ENCODE measurements at regions not wholly inside any gene's neighbourhood (a gene's known extent, or its start where the extent isn't known, plus 50 kb on each side); places are given as distances from the start of the nearest gene placed in this dataset.
"Not testable (repeated sequence)": the region's sequence is repeated elsewhere in the genome, so short reads cannot be mapped to it uniquely, and the experiment has no call there.

DNA sequence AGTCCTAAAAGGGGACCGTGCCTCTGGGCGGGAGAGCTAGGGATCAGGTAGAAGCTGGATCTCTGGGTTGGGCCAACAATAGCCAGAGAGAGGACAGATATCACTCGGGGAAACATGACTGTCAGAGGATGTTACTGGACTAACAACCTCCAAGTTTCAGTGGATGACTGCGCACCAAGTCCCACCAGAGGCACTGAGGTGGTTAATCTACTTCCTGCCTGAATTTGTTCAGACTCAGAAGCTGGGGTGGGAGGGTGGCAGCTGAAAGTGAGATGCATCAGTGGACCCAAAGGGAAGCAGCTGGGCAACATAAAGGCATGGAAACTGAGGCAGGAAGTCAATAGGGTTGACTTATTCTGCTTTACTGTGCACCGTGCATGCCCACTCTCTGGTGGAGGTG, 130.1 kb upstream of the SLC44A1 start:
- H3K27me3 ChIP-seq (ENCODE audit: control insufficient read depth in 1 of 2, insufficient read depth in 2 of 2, low read length in 2 of 2), result no peaks in the 10 kb centered on the region
- H3K9ac ChIP-seq (ENCODE audit: low read length in 2 of 2), result no peak overlapping the region
- H3K9me3 ChIP-seq (ENCODE audit: control insufficient read depth in 2 of 2, low read length in 2 of 2), result no peaks in the 10 kb centered on the region
- no peak overlapping the region for H3K4me3 ChIP-seq (ENCODE audit: low read length in 2 of 2)
- H3K27ac ChIP-seq (ENCODE audit: low read length), result no peak overlapping the region
- peaks cover 18% of the 10 kb centered on the region for H3K4me1 ChIP-seq (ENCODE audit: control insufficient read depth, insufficient read depth, low read length)
- no peaks in the 10 kb centered on the region for H3K36me3 ChIP-seq (ENCODE audit: control insufficient read depth in 2 of 2, insufficient read depth in 2 of 2, low read length in 2 of 2)

- no peaks in the 10 kb centered on the region for H3K9me3 ChIP-seq (ENCODE audit: control insufficient read depth in 2 of 2, low read length in 2 of 2)
- no peaks in the 10 kb centered on the region for H3K27me3 ChIP-seq (ENCODE audit: control insufficient read depth in 1 of 2, insufficient read depth in 2 of 2, low read length in 2 of 2)
- H3K9ac ChIP-seq (ENCODE audit: low read length in 2 of 2), result no peak overlapping the region
- no peak overlapping the region for H3K27ac ChIP-seq (ENCODE audit: low read length)
- no peak overlapping the region for H3K4me3 ChIP-seq (ENCODE audit: low read length in 2 of 2)
- no peaks in the 10 kb centered on the region for H3K36me3 ChIP-seq (ENCODE audit: control insufficient read depth in 2 of 2, insufficient read depth in 2 of 2, low read length in 2 of 2)
- peaks cover 18% of the 10 kb centered on the region for H3K4me1 ChIP-seq (ENCODE audit: control insufficient read depth, insufficient read depth, low read length)
Measured at GRCh38 chr9:105114964-105115728, 129.3 kb upstream of the SLC44A1 start.

DNA sequence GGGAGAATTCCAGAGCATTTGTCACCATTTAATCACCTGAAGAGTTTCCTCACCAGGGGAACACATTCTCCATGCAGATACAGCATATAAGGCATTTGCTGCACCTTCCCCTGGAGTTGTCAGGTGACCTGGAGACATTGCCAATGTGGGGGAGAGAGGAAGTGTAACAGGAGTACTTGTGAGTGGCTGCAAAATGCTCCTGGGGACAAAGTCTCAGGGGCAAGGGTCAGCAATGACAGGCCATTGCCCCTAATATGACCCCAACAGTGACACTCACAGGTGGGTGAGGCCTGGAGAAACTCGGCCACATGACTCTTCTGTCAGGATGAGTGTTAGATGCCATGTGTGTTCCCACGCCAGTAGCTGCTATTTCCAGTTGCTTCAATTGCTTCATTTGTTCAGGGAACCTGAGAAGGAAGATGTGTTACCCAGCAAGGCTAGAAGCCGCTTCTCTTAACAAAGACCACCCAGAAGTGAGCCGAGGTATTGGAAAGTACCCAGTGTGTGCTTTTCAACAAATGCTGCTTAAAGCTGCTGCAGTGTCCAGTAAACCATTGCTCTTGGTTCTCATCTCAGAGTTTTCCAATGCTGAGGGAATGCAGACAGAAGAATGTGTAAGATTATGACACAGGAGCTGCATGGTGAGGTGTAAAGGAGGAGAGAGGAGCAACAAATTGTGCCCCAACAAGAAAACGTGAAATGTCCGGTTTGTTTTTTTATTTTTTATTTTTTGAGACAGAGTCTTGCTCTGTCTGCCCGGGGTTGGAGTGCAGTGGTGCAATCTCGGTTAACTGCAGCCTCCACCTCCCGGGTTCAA, 128.2 kb upstream of the SLC44A1 start:
- peaks cover 18% of the 10 kb centered on the region for H3K4me1 ChIP-seq (ENCODE audit: control insufficient read depth, insufficient read depth, low read length)
- no peak overlapping the region for H3K4me3 ChIP-seq (ENCODE audit: low read length in 2 of 2)
- no peaks in the 10 kb centered on the region for H3K27me3 ChIP-seq (ENCODE audit: control insufficient read depth in 1 of 2, insufficient read depth in 2 of 2, low read length in 2 of 2)
- H3K36me3 ChIP-seq (ENCODE audit: control insufficient read depth in 2 of 2, insufficient read depth in 2 of 2, low read length in 2 of 2), result no peaks in the 10 kb centered on the region
- H3K9ac ChIP-seq (ENCODE audit: low read length in 2 of 2), result no peak overlapping the region
- no peak overlapping the region for H3K27ac ChIP-seq (ENCODE audit: low read length)
- no peaks in the 10 kb centered on the region for H3K9me3 ChIP-seq (ENCODE audit: control insufficient read depth in 2 of 2, low read length in 2 of 2)

DNA sequence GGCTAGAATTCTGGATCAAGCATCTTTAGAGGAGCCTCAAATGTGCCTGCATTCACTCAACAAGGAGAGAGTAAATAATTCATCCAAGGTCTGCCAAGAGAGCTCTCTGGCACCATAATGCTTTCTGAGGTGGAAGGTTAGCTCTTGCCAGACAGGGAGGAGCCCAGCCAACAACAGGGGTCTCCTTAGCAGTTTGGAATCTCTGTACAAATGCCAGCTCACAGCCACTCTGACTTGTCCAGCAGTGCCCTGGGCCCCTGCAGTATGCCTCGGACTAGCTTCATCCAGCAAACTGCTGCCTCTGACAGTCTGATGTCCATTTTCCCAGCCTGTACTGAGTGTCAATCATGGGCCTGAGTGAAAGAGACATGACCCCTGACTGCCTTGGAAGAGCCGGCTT, 127.2 kb upstream of the SLC44A1 start:
- H3K4me1 ChIP-seq (ENCODE audit: control insufficient read depth, insufficient read depth, low read length), result peaks cover 18% of the 10 kb centered on the region
- no peak overlapping the region for H3K27ac ChIP-seq (ENCODE audit: low read length)
- no peaks in the 10 kb centered on the region for H3K36me3 ChIP-seq (ENCODE audit: control insufficient read depth in 2 of 2, insufficient read depth in 2 of 2, low read length in 2 of 2)
- no peak overlapping the region for H3K4me3 ChIP-seq (ENCODE audit: low read length in 2 of 2)
- no peak overlapping the region for H3K9ac ChIP-seq (ENCODE audit: low read length in 2 of 2)
- no peaks in the 10 kb centered on the region for H3K9me3 ChIP-seq (ENCODE audit: control insufficient read depth in 2 of 2, low read length in 2 of 2)
- no peaks in the 10 kb centered on the region for H3K27me3 ChIP-seq (ENCODE audit: control insufficient read depth in 1 of 2, insufficient read depth in 2 of 2, low read length in 2 of 2)

GRCh38 chr9:105118636-105119035, 125.8 kb upstream of the SLC44A1 start:
- H3K36me3 ChIP-seq (ENCODE audit: control insufficient read depth in 2 of 2, insufficient read depth in 2 of 2, low read length in 2 of 2), result no peaks in the 10 kb centered on the region
- H3K4me3 ChIP-seq (ENCODE audit: low read length in 2 of 2), result no peak overlapping the region
- H3K9me3 ChIP-seq (ENCODE audit: control insufficient read depth in 2 of 2, low read length in 2 of 2), result no peaks in the 10 kb centered on the region
- peaks cover 18% of the 10 kb centered on the region for H3K4me1 ChIP-seq (ENCODE audit: control insufficient read depth, insufficient read depth, low read length)
- H3K27me3 ChIP-seq (ENCODE audit: control insufficient read depth in 1 of 2, insufficient read depth in 2 of 2, low read length in 2 of 2), result no peaks in the 10 kb centered on the region
- H3K27ac ChIP-seq (ENCODE audit: low read length), result no peak overlapping the region
- no peak overlapping the region for H3K9ac ChIP-seq (ENCODE audit: low read length in 2 of 2)

DNA sequence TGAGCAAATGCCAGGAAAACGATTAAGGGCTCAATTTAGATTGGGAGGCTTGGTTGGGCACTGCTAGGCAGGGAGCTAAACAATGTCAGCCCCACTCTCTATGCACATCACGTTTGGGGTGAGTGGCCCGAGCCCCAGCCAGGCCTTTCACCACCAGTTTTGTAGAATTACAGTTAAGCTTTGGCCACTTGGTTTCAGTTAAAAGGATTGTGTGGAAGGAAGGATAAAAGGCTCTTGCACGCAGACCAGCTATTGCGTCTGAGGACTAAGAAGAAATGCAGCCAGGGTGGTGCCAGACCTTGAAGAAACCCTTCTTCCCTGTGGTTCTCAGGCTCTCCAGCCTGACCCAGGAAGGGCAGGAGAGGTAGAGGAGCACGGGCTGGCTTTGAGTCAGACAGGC, 125.3 kb upstream of the SLC44A1 start:
- no peak overlapping the region for H3K9ac ChIP-seq (ENCODE audit: low read length in 2 of 2)
- H3K36me3 ChIP-seq (ENCODE audit: control insufficient read depth in 2 of 2, insufficient read depth in 2 of 2, low read length in 2 of 2), result no peaks in the 10 kb centered on the region
- H3K27me3 ChIP-seq (ENCODE audit: control insufficient read depth in 1 of 2, insufficient read depth in 2 of 2, low read length in 2 of 2), result no peaks in the 10 kb centered on the region
- H3K4me1 ChIP-seq (ENCODE audit: control insufficient read depth, insufficient read depth, low read length), result peaks cover 18% of the 10 kb centered on the region
- H3K27ac ChIP-seq (ENCODE audit: low read length), result no peak overlapping the region
- no peak overlapping the region for H3K4me3 ChIP-seq (ENCODE audit: low read length in 2 of 2)
- H3K9me3 ChIP-seq (ENCODE audit: control insufficient read depth in 2 of 2, low read length in 2 of 2), result no peaks in the 10 kb centered on the region

GRCh38 chr9:105121861-105122430, 122.5 kb upstream of the SLC44A1 start:
- Histone ChIP-seq H3K4me3 (ENCODE audit: low read length in 2 of 2) (no peak overlapping the region), H3K9me3 (ENCODE audit: control insufficient read depth in 2 of 2, low read length in 2 of 2) (no peaks in the 10 kb centered on the region), H3K9ac (ENCODE audit: low read length in 2 of 2) (no peak overlapping the region), H3K27ac (ENCODE audit: low read length) (no peak overlapping the region), H3K36me3 (ENCODE audit: control insufficient read depth in 2 of 2, insufficient read depth in 2 of 2, low read length in 2 of 2) (no peaks in the 10 kb centered on the region), H3K4me1 (ENCODE audit: control insufficient read depth, insufficient read depth, low read length) (peaks cover 15% of the 10 kb centered on the region), H3K27me3 (ENCODE audit: control insufficient read depth in 1 of 2, insufficient read depth in 2 of 2, low read length in 2 of 2) (no peaks in the 10 kb centered on the region)

GRCh38 chr9:105124598-105124997, 119.9 kb upstream of the SLC44A1 start:
- not testable (repeated sequence) for H3K4me3 ChIP-seq (ENCODE audit: low read length in 2 of 2); H3K36me3 ChIP-seq (ENCODE audit: control insufficient read depth in 2 of 2, insufficient read depth in 2 of 2, low read length in 2 of 2); H3K27ac ChIP-seq (ENCODE audit: low read length); H3K27me3 ChIP-seq (ENCODE audit: control insufficient read depth in 1 of 2, insufficient read depth in 2 of 2, low read length in 2 of 2); H3K4me1 ChIP-seq (ENCODE audit: control insufficient read depth, insufficient read depth, low read length); H3K9me3 ChIP-seq (ENCODE audit: control insufficient read depth in 2 of 2, low read length in 2 of 2); H3K9ac ChIP-seq (ENCODE audit: low read length in 2 of 2)

- no peak overlapping the region for H3K4me3 ChIP-seq (ENCODE audit: low read length in 2 of 2)
- no peak overlapping the region for H3K9ac ChIP-seq (ENCODE audit: low read length in 2 of 2)
- no peak overlapping the region for H3K27ac ChIP-seq (ENCODE audit: low read length)
- H3K36me3 ChIP-seq (ENCODE audit: control insufficient read depth in 2 of 2, insufficient read depth in 2 of 2, low read length in 2 of 2), result no peaks in the 10 kb centered on the region
- no peaks in the 10 kb centered on the region for H3K9me3 ChIP-seq (ENCODE audit: control insufficient read depth in 2 of 2, low read length in 2 of 2)
- no peaks in the 10 kb centered on the region for H3K27me3 ChIP-seq (ENCODE audit: control insufficient read depth in 1 of 2, insufficient read depth in 2 of 2, low read length in 2 of 2)
- no peaks in the 10 kb centered on the region for H3K4me1 ChIP-seq (ENCODE audit: control insufficient read depth, insufficient read depth, low read length)
Measured at GRCh38 chr9:105126226-105126625, 118.2 kb upstream of the SLC44A1 start.

- H3K4me3 ChIP-seq (ENCODE audit: low read length in 2 of 2), result no peak overlapping the region
- no peaks in the 10 kb centered on the region for H3K4me1 ChIP-seq (ENCODE audit: control insufficient read depth, insufficient read depth, low read length)
- no peak overlapping the region for H3K9ac ChIP-seq (ENCODE audit: low read length in 2 of 2)
- H3K36me3 ChIP-seq (ENCODE audit: control insufficient read depth in 2 of 2, insufficient read depth in 2 of 2, low read length in 2 of 2), result no peaks in the 10 kb centered on the region
- no peak overlapping the region for H3K27ac ChIP-seq (ENCODE audit: low read length)
- H3K9me3 ChIP-seq (ENCODE audit: control insufficient read depth in 2 of 2, low read length in 2 of 2), result no peaks in the 10 kb centered on the region
- H3K27me3 ChIP-seq (ENCODE audit: control insufficient read depth in 1 of 2, insufficient read depth in 2 of 2, low read length in 2 of 2), result no peaks in the 10 kb centered on the region
Measured at GRCh38 chr9:105127863-105128220, 116.6 kb upstream of the SLC44A1 start.

All from stomach smooth muscle (tissue), 2 donors.